NB4 (cell line): ENCODE measurements at regions not wholly inside any gene's neighbourhood (a gene's known extent, or its start where the extent isn't known, plus 50 kb on each side); places are given as distances from the start of the nearest gene placed in this dataset.

Source experiments
- POLR2A ChIP-seq: IDR thresholded peaks from 2 replicates; pipeline ENCODE4 v1.6.1; 2011; ENCODE audit warnings: mild to moderate bottlenecking; ENCODE audit not compliant: insufficient read length; ENCODE audit errors: extremely low read depth
- TF ChIP-seq, protein P1 (sequence below): IDR thresholded peaks from one replicate; pipeline ENCODE4 v1.5.1; 2012; ENCODE audit warnings: low read depth, low read length

DNA sequence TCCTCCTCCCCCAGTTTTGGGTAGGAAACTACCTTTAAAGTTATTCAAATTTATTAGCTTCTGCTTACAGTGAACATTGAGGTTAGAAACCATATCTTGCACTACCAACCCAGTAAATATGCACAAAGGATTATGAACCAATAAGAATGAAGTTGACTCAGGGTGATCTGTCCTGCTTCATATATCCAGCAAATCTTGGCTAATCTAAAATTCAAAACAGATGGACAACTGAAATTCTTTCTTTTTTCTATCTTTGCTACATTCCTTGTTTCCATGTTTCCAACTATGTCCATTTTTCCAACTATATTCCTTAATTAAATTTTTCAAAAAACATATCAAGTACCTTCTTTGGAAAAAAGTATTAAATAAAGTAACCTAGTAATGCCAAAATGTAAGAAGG, 149.3 kb downstream of the FAM124B start:
- TF ChIP-seq, protein P1, sequence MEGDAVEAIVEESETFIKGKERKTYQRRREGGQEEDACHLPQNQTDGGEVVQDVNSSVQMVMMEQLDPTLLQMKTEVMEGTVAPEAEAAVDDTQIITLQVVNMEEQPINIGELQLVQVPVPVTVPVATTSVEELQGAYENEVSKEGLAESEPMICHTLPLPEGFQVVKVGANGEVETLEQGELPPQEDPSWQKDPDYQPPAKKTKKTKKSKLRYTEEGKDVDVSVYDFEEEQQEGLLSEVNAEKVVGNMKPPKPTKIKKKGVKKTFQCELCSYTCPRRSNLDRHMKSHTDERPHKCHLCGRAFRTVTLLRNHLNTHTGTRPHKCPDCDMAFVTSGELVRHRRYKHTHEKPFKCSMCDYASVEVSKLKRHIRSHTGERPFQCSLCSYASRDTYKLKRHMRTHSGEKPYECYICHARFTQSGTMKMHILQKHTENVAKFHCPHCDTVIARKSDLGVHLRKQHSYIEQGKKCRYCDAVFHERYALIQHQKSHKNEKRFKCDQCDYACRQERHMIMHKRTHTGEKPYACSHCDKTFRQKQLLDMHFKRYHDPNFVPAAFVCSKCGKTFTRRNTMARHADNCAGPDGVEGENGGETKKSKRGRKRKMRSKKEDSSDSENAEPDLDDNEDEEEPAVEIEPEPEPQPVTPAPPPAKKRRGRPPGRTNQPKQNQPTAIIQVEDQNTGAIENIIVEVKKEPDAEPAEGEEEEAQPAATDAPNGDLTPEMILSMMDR = no peak
- no peak for TF ChIP-seq POLR2A
